Posterior vena cava (tissue), 2 donors: ENCODE measurements at regions not wholly inside any gene's neighbourhood (a gene's known extent, or its start where the extent isn't known, plus 50 kb on each side); places are given as distances from the start of the nearest gene placed in this dataset.

ENCODE experiments used
- DNase-seq: peaks from one replicate; pipeline ENCODE4 v3.0.0-alpha.2; 2020; ENCODE audit warnings: low spot score
- intact Hi-C, 2 donors: fragments of 100-400 bp; cut with DNase I; formaldehyde crosslinking; loops; one replicate each; pipeline versions ENCODE4 v1.14.1 to v1.14.2; 2022 to 2023
- donor health status: DM: yes; HTN: yes; CAD: no.
- donor health status: DM: yes; HTN: yes; CAD: no.

DNA sequence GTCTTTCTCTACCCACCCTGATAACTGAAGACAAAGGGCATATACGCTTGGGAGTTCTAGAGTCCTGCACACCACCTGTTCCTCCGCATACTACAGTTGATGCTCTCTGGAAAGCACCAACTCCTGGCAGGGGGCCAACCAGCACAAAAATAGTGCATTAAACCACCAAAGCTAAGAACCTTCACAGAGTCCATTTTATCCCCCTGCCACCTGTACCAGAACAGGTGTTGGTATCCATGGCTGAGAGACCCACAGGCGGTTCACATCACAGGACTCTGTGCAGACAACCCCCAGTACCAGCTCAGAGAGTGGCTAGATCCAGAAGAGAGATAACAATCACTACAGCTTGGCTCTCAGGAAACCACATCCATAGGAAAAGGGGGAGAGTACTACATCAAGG lies 114.4 kb upstream of the POU1F1 start:
- no peak for DNase-seq
- intact Hi-C loops = no loop called here

DNA sequence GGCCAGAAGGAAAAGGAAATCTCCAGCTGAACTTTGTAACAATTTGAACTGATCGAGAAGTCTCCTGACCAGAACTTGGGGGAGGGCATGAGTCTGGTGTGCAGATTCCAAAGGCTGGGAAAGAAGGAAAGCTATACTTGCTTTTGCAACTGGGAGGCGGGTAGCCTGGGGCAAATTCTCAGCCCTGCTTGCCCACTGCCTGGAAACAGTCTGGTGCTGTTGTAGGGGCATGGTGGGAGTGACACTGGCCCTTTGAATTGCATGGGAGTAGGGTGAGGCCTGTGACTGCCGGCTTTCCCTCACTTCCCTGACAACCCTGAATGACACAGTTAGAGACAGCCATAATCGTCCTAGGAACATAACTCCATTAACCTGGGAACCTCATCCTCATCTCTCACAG lies 114.0 kb upstream of the POU1F1 start:
- DNase-seq = no peak
- intact Hi-C loops = no loop called here

DNA sequence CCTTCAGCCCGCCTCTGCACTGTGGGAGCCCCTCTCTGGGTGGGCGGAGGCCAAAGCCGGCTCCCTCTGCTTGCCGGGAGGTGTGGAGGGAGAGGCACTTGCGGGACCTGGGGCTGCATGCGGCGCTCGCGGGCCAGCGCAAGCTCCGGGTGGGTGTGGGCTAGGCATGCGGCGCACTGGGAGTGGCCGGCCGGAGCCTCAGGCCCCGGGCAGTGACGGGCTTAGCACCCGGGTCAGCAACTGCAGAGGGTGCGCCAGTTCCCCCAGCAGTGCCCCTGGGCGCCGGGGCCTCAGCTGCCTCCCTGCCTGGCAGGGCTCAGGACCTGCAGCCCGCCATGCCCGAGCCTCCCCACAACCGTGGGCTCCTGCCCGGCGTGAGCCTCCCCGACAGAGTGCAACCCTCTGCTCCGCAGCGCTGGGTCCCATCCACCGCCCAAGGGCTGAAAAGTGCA lies 98.9 kb upstream of the POU1F1 start:
- intact Hi-C loops = no loop called here
- no peak for DNase-seq

DNA sequence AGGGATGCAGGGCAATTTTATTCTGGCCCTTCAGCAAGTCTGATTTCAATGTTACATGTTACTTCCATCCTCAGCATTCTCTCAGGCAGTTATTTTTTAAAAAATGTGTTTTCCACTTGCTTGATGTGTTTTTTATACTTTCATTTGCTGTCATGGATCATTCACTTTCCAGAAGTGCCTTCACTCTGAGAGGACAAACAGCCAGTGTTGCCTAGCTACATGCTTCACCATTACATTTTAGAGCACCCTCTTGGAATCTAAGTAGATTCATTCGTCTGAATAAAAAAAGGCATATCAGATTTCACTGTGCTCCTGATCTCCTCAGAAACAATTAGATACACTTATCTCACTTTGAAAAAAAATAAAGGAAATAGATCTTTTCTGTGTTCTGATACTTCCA lies 93.6 kb upstream of the POU1F1 start:
- DNase-seq = no peak
- intact Hi-C loops = no loop called here

DNA sequence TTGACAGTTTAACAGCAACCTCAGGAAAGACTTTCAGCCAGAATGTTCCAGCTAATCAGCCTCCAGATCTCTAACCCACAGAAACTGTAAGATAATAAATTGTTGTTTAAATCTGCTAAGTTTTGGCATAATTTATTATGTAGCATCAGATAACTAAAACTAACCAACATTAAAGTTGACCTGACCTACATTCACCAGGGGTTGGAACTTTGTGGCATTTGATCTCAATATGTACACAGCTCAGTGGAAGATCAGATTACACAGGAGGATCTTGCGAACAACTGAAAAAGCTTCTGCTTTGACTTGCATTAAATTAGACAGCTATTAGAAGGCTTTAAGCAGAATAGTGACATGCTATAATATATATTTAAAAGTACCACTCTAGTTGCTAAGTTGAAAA lies 91.4 kb upstream of the POU1F1 start:
- intact Hi-C loops = no loop called here
- no peak for DNase-seq

DNA sequence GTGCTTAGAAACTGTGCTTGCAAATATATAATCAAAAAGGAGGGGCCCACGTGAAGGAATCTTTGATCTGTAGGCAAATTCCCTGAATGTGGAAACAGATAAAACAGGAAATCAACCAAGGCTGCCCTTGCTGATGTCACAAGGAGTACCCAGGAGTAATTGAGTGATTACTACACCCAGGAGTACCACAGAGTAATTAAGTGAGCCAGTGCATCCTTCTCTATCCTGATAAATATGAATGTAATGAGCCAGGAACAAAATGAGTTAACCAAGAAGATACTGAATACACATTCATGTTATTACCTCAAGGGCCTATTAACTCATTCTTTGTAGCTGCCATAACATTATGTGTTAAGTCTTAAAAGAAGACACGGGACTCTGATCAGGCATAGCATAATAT lies 87.3 kb upstream of the POU1F1 start:
- intact Hi-C loops = no loop called here
- DNase-seq = no peak

DNA sequence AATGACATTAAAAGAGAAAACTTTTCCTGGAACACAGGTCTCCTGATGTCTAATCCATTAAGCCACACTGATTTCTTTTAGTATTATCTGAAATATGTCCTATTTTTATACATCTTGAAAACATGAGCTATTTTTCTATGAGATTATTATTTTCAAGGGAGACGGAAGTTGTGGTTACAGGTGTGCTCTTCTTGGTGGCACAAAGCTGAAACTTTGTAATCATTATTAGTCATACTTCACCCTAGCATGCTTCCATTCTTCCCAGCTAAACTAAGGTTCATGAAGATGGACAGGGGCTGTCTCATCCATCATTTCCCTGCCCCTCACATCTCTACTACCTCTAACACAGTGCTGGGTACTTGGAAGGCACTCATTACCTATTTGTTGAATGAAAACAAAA lies 85.6 kb upstream of the POU1F1 start:
- DNase-seq = no peak
- intact Hi-C loops = no loop called here

DNA sequence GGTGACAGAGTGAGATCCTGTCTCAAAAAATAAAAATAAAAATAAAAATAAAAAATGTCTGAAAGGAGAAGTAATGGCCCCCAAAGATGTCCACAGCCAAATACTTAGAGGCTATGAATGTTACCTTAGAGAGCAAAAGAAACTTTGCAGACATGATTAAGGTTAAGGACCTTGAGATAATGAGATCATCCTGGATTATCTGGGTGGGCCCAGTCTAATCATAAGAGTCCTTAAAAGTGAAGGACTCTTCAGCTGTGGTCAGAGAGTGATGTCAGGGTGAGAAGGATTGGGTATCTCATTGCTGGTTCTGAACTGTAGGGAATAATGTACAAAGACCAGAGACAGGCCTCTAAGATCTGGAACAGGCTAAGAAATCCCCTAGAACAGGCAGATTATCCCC lies 84.9 kb upstream of the POU1F1 start:
- intact Hi-C loops = no loop called here
- no peak for DNase-seq

DNA sequence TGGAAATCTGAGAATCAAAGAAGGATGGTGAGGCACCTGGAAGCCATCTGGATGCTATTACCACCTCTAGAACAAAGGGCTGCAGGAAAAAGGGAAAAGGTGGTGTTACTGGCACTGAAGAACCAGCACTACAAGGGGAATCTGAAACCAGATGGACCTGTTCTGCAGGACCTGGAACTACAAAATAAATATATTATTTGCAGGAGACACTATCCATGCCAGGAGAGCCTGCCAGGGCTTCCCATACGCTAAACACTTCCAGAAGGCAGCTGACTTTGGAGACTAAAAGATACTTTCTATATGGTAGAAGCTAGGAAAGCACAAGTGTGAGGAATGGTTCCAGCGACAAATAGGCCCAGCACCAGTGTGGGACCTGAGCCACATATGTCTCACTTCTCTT lies 83.4 kb upstream of the POU1F1 start:
- intact Hi-C loops = no loop called here
- DNase-seq = no peak

DNA sequence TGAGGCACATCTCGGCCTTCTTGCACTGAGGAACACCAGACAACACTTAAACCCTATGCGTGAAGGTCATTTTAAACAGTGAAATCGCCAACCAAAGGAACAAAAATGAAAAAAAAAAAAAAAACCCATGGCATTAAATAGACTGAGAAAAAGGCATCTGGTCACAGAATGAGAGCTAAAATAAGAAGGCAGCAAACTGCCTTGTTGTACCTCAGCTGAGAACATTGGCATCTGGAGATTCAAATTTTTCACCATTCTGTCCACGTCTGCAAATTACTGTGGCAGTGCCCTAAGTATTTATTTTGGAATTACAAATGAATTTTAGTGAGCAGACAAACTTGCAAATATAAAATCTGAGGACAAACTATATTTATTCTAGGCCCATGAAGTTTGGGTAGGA lies 82.6 kb upstream of the POU1F1 start:
- DNase-seq = no peak
- intact Hi-C loops = no loop called here

DNA sequence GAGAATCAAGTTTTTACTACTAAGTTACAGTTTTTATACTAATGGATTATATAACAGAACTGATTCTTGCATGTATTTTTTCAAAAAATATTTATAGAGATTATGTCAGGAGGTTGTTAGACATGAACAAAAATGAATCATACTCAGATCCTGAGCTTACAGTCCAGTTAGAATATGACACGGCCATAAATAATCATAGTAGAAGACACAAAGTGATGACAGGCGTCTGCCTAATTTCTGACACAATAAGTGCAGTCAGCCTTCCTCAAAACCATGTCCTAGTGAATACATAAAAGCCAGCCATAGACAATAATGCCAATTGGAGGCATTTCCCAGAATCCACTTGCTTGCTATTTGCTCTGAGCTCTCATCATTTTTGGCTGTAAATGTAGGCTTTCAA lies 81.7 kb upstream of the POU1F1 start:
- intact Hi-C loops = no loop called here
- DNase-seq = no peak

DNA sequence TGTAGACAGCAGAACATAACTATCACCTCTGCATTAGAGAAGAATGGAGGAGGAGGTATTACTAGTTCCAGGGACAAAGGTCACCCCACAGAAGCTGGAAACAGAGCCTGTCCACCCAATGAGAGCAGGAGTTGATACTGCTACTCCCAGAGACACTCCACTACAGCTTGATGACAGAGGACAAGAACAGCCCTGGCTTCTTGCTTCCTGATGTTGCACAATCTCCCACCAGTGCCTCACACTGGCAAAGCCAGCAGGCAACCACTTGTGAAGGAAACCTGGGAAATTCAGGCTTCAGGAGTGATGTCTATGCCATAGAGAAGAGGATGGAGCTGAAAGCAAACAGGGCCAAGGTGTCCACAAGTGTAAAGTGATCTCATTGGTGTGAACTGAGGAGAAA lies 78.0 kb upstream of the POU1F1 start:
- intact Hi-C loops = no loop called here
- DNase-seq = no peak

DNA sequence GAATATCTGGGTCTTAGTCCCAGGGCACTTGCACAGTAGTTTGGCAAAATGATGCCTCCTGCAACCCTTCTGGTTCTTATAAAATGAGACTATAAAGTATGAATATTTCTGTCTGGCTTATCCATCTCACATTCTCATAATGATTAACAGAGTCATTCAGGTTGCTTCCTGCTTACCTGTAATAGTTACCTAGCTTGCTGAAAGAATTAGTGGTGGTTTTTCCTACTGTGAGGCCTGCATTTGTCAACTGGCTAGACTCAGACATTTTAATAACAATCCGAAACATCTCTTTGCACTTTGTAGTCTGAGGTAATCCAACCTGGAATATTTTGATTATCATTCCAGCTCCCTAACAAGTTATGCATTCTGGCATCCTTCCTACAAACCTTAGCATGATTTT lies 75.6 kb upstream of the POU1F1 start:
- no peak for DNase-seq
- intact Hi-C loops = no loop called here

DNA sequence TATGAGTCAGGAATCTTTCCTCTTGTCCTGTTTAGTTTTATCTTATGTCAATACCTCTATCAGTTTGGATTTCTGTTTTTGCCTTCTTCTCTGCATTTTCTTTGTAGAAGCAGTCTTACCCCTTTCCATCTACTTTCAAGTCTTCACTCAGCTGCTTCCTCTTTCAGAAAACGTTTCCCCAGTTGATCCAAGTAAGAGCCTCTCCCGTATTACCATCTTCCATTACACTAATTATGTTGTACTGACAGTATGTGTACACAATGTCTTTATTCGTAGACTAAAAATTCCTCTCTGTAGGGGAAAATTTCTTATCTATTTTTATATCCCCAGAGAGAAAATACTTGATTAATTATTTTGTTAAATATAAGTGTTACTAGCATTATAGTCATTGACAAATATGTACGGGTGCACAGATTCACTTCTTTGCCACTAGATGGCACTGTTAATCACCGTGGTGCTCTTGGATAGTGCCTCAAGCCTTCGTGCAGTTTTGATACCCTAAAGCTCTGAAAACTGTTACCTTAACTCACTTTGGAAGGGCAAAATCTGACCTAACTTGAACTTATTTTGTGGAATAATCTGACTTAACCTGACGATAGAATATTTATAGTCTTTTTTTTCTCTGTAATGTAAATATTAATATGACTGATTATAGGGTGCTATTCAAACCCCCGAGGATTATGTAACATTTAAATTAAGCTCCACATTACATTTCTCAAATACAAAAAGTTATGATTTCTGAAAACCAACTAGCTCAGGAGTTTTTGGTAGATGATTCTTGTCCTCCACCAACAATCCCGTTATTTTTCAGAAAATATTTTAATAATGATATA lies 74.2 kb upstream of the POU1F1 start:
- intact Hi-C loops = no loop called here

DNA sequence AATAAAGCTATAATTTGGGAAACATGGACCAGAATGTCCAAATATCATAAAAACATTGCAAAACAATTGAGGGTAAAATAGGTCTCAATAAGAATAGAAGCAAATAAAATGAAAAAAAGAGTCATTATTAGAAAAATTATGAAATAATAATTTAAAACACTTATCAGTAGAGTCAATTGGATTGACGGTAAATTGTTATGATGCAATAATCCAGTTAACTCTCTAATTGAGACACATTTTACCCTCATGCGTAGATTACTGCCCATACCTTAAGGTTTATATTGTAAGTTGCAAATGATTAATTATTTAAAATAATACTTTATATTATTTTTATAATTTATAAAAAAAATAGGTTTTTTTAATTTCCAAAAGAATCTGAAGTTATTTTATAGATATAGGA lies 73.4 kb upstream of the POU1F1 start:
- intact Hi-C loops = no loop called here

More for the DNA sequence above, 74.2 kb upstream of the POU1F1 start:
- DNase-seq = no peak

DNA sequence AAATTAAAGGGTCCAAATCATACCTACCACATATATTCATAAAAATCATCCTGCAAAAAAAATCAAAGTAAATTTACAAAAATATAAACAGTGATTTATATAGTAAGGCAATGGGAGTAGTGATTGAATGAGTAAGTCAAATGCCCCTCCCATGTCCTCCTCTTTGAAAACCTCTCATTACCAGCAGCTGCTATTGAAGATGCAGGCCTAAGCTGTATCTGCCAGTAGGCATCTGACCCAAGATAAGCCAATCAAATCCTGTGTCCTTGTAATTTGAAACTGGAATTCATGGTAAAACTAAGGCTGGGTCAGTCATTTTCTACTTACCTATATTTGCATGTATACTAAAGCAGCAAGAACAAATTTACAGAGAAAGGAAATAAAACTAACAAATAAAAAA lies 60.4 kb upstream of the POU1F1 start:
- intact Hi-C loops = no loop called here
- DNase-seq = no peak

More for the DNA sequence above, 73.4 kb upstream of the POU1F1 start:
- DNase-seq = no peak

DNA sequence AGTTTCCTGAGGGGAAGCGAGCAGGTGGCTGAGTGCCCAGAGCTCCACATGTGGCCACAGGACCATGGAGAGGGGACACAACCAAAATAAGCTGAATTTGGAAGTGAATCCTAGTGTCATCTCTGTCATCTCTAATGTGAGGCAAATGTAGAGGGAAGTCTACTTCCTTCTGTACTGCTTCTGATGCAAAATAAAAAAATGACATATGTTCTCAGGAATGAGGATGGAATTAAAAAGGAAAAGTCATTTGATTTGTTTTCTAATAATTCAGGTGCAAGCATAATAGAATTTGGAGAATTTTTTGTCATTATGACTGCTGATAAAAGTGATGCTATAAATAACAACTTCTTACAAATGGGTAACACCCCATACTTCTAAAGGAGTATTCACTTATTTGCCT lies 59.5 kb upstream of the POU1F1 start:
- intact Hi-C loops = no loop called here
- DNase-seq = no peak

DNA sequence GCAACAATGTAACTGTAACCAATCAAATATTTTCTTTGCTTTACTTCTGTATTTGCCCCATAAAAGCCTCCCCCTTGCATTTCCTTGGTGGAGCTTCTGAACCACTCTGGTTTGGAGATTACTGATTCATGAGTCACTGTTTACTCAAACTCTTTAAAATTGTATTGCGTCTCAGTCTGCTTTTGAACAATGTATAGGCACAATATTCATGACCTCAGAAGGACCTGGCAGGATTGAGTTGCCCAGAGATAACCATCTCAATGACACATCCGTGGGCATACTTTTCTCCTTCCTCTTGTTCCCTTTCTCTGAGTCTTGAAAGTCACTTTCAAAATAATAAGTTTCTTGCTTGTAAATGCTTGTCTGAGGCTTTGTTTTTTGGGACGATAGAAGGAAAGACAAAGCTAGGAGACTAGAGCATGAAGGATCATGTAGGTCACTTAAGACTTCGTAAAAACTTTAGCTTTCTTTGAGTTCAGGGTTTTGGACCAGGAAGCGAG lies 57.1 kb upstream of the POU1F1 start:
- intact Hi-C loops = no loop called here
- DNase-seq = no peak

DNA sequence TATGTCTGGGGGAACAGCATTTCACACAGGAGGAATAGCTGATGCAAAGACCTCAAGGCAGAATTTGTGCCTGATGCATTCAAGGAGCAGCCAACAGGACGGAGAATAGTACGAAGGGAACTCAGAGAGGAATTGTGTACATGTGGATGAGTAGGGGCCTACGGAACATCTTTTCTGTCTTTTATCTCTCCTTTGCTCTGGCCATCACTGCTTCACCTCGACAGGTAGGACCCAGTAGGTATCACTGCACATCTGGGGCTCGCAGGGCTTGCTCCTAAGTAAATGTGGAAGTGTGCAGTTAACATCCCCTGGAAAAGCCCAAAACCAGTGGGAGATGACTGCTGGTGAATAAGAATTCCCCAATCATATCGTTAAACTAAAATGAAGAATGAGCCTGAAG lies 56.4 kb upstream of the POU1F1 start:
- intact Hi-C loops = no loop called here
- DNase-seq = no peak

DNA sequence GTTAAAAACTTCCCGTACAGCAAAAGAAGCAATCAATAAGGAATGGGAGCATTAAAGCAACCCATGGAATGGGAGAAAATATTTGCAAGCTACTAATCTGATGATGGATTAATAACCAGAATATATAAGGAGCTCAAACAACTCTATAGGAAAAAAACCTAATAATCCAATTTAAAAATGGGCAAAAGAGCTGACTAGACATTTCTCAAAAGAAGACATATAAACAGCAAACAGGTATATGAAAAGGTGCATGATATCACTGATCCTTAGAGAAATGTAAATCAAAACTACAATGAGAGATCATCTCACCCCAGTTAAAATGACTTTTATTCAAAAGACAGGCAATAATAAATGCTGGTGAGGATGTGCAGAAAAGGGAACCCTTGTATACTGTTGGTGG lies 52.7 kb upstream of the POU1F1 start:
- intact Hi-C loops = no loop called here
- DNase-seq = no peak
